K562 (cell line): ENCODE measurements at regions not wholly inside any gene's neighbourhood (a gene's known extent, or its start where the extent isn't known, plus 50 kb on each side); places are given as distances from the start of the nearest gene placed in this dataset.

Experiments
- ATAC-seq: fragments of 200-7000 bp; cut with Tn5 transposase; 3 replicates; pipeline ENCODE4 v1.9.1; 2020; ENCODE audit warnings: moderate library complexity
- BruUV-seq: library from RNA; stranded (reverse); fragments of 400-500 nt; replicated peaks from 2 replicates; lab custom pipeline; 2021; lab: Mats Ljungman, UMichigan
- CTCF ChIA-PET: fragments of 300-600 bp; formaldehyde crosslinking; extraction: SDS; loops from one replicate; lab custom pipeline; 2021; ENCODE audit warnings: low intra/inter-chr PET ratio; lab: Yijun Ruan, JAX
- POLR2A ChIA-PET: fragments of 300-600, 350-650 bp; sonication (Branson Sonifier 250); formaldehyde crosslinking; extraction: SDS; loops from one replicate; lab custom pipeline; 2021; ENCODE audit warnings: antibody characterized with exemption, inconsistent platforms; lab: Yijun Ruan, JAX
- DNase-seq, 4 experiments: peaks; one replicate each; pipeline versions ENCODE4 v3.0.0 to v3.0.0-alpha.2; 2011 to 2018; ENCODE audit warnings: low spot score in 3 of 4, mixed read lengths in 3 of 4; ENCODE audit errors: extremely low read depth in 1 of 4
- FAIRE-seq: peaks from 2 replicates; lab custom pipeline; 2011; peaks lifted over from hg19 to GRCh38; lab: Jason Lieb, UNC
- H2AFZ ChIP-seq: 2 replicates; pipeline ENCODE4 v1.6.0; 2011; ENCODE audit warnings: low read depth, low read length, control low read depth, inconsistent platforms
- H3K27ac ChIP-seq: fragments of 200-600 bp; 3 replicates; pipeline ENCODE4 v1.8.0; 2011; ENCODE audit warnings: low read depth, mild to moderate bottlenecking, control low read depth, inconsistent platforms, low read length, moderate library complexity, mixed read lengths; ENCODE audit errors: extremely low read depth
- H3K27me3 ChIP-seq, 2 experiments: fragments of 300-600 bp in 1 of 2; 2 replicates in 1 of 2; 3 replicates in 1 of 2; pipeline versions ENCODE4 v1.6.0 to v1.8.0; 2011; ENCODE audit warnings: inconsistent platforms in 2 of 2, low read length in 2 of 2, mild to moderate bottlenecking in 1 of 2, mixed read lengths in 1 of 2, moderate library complexity in 1 of 2; ENCODE audit not compliant: control insufficient read depth in 2 of 2, insufficient read depth in 2 of 2
- H3K36me3 ChIP-seq: fragments of 300-600 bp; 3 replicates; pipeline ENCODE4 v1.8.0; 2011; ENCODE audit warnings: mild to moderate bottlenecking, low read length, inconsistent platforms; ENCODE audit not compliant: control insufficient read depth, insufficient read depth
- H3K4me1 ChIP-seq, 2 experiments: fragments of 200-600 bp in 1 of 2; replicated peaks in 1 of 2; 2 replicates in 1 of 2; 3 replicates in 1 of 2; pipeline versions ENCODE4 v1.5.1 to v1.8.0; 2011; ENCODE audit warnings: inconsistent platforms in 2 of 2, low read length in 2 of 2, mild to moderate bottlenecking in 1 of 2, mixed read lengths in 1 of 2, moderate library complexity in 1 of 2; ENCODE audit not compliant: control insufficient read depth in 2 of 2, insufficient read depth in 2 of 2
- H3K4me2 ChIP-seq: 2 replicates; pipeline ENCODE4 v1.6.1; 2011; ENCODE audit warnings: low read length, control low read depth, inconsistent platforms, mixed read lengths; ENCODE audit not compliant: insufficient read depth
- H3K4me3 ChIP-seq: fragments of 200-600 bp; sonication (generic), shearing (Covaris generic); 2 replicates; pipeline ENCODE4 v1.5.1; 2016; ENCODE audit warnings: control low read depth, inconsistent platforms
- H3K79me2 ChIP-seq: fragments of 200-600 bp; 3 replicates; pipeline ENCODE4 v1.8.0; 2011; ENCODE audit warnings: low read length, inconsistent platforms; ENCODE audit not compliant: control insufficient read depth, insufficient read depth
- H3K9ac ChIP-seq, 2 experiments: 2 replicates each; pipeline versions ENCODE4 v1.6.0 to v1.6.1; 2011; ENCODE audit warnings: low read depth in 2 of 2, low read length in 2 of 2, control low read depth in 1 of 2, inconsistent platforms in 1 of 2, mild to moderate bottlenecking in 1 of 2, mixed read lengths in 1 of 2; ENCODE audit not compliant: insufficient read depth in 1 of 2
- H3K9me1 ChIP-seq: one replicate; pipeline ENCODE4 v1.6.0; 2011; ENCODE audit warnings: inconsistent platforms, mild to moderate bottlenecking, low read length, moderate library complexity; ENCODE audit not compliant: control insufficient read depth, insufficient read depth
- H3K9me3 ChIP-seq: replicated peaks from 2 replicates; pipeline ENCODE4 v1.5.1; 2011; ENCODE audit warnings: low read depth, low read length, inconsistent platforms; ENCODE audit not compliant: control insufficient read depth, insufficient read depth
- H4K20me1 ChIP-seq: replicated peaks from 2 replicates; pipeline ENCODE4 v1.6.1; 2011; ENCODE audit warnings: low read length, inconsistent platforms, mixed read lengths; ENCODE audit not compliant: control insufficient read depth, insufficient read depth
- ATF4 ChIP-seq: fragments of 450-650 bp; formaldehyde crosslinking; IDR thresholded peaks from 2 replicates; pipeline ENCODE4 v1.4.0; 2022; ENCODE audit warnings: mild to moderate bottlenecking, moderate library complexity
- COPS2 ChIP-seq: fragments of 450-650 bp; conservative IDR thresholded peaks from 2 replicates; pipeline ENCODE4 v1.6.1; 2016; ENCODE audit warnings: mild to moderate bottlenecking, moderate library complexity
- JUNB ChIP-seq: fragments of 450-650 bp; formaldehyde crosslinking; conservative IDR thresholded peaks from 2 replicates; pipeline ENCODE4 v1.4.0; 2020; ENCODE audit warnings: mild to moderate bottlenecking
- JUND ChIP-seq, 2 experiments: IDR thresholded peaks; 2 replicates in 1 of 2; 3 replicates in 1 of 2; pipeline ENCODE4 v1.6.1; 2011; ENCODE audit warnings: borderline replicate concordance in 2 of 2, low read depth in 2 of 2, low read length in 2 of 2, improper control_type of control experiment in 1 of 2, missing biosample characterization in 1 of 2, missing genetic modification characterization in 1 of 2, missing genetic modification reagents in 1 of 2
- KDM5B ChIP-seq: fragments of 200-600 bp; sonication (generic); IDR thresholded peaks from 2 replicates; pipeline ENCODE4 v1.6.1; 2012; ENCODE audit warnings: low read depth, mild to moderate bottlenecking, moderate library complexity, low read length, control low read depth, inconsistent platforms; ENCODE audit not compliant: insufficient replicate concordance
- MAX ChIP-seq: sonication (generic); formaldehyde crosslinking; IDR thresholded peaks from 2 replicates; pipeline ENCODE4 v1.9.0; 2022; ENCODE audit warnings: mild to moderate bottlenecking, missing genetic modification reagents
- MEIS2 ChIP-seq: fragments of 450-650 bp; IDR thresholded peaks from 2 replicates; pipeline ENCODE4 v1.6.1; 2014; ENCODE audit warnings: mild to moderate bottlenecking; ENCODE audit not compliant: partially characterized antibody
- NONO ChIP-seq, 2 experiments: fragments of 200-400 bp in 1 of 2; fragments of 450-650 bp in 1 of 2; formaldehyde crosslinking in 1 of 2; IDR thresholded peaks; 2 replicates each; pipeline ENCODE4 v1.6.1; 2017; ENCODE audit warnings: low read depth in 2 of 2, mild to moderate bottlenecking in 2 of 2, moderate library complexity in 2 of 2, low read length in 1 of 2
- PHB2 ChIP-seq: fragments of 450-650 bp; IDR thresholded peaks from 2 replicates; pipeline ENCODE4 v1.6.1; 2017; ENCODE audit warnings: low read depth
- SAFB2 ChIP-seq: fragments of 200-400 bp; formaldehyde crosslinking; IDR thresholded peaks from 2 replicates; pipeline ENCODE4 v1.6.1; 2018; ENCODE audit warnings: borderline replicate concordance, low read length, low read depth, moderate library complexity; ENCODE audit not compliant: severe bottlenecking
- SMARCA4 ChIP-seq: fragments of 450-650 bp; IDR thresholded peaks from 2 replicates; pipeline ENCODE4 v1.6.1; 2016
- THRA ChIP-seq: fragments of 450-650 bp; IDR thresholded peaks from 2 replicates; pipeline ENCODE4 v1.6.1; 2017; ENCODE audit warnings: mild to moderate bottlenecking, moderate library complexity
- ZNF197 ChIP-seq: fragments of 200-800 bp; sonication (Bioruptor generic); IDR thresholded peaks from 2 replicates; pipeline ENCODE4 v1.6.1; 2016; ENCODE audit warnings: low read depth, missing genetic modification characterization, missing compliant biosample characterization
- ZNF449 ChIP-seq: fragments of 250-450 bp; sonication (Bioruptor Pico); IDR thresholded peaks from 2 replicates; pipeline ENCODE4 v1.8.0; 2022; ENCODE audit warnings: moderate library complexity, mild to moderate bottlenecking, inconsistent platforms
- ZNF561 ChIP-seq: fragments of 450-650 bp; formaldehyde crosslinking; conservative IDR thresholded peaks from 2 replicates; pipeline ENCODE4 v1.4.0; 2020; ENCODE audit warnings: mild to moderate bottlenecking, moderate library complexity
- ZNF57 ChIP-seq: fragments of 450-650 bp; formaldehyde crosslinking; IDR thresholded peaks from 2 replicates; pipeline ENCODE4 v1.4.0; 2020; ENCODE audit warnings: mild to moderate bottlenecking, moderate library complexity
- WGBS: fragments of 100-300 bp; shearing (Covaris generic); methylation state at CpG from one replicate; pipeline ENCODE4 v1.1.6; 2016; ENCODE audit warnings: low coverage, mixed read lengths; ENCODE audit not compliant: insufficient coverage; ENCODE audit errors: missing lambda C conversion rate; 5-methylcytosine and 5-hydroxymethylcytosine counted together
- in situ Hi-C: fragments of 300-500 bp; cut with MboI; formaldehyde crosslinking; loops from 4 replicates; pipeline ENCODE4 v1.15.0; 2018; ENCODE audit warnings: inconsistent platforms, mixed read lengths
- intact Hi-C: fragments of 100-400 bp; cut with micrococcal nuclease; formaldehyde crosslinking; loops from 2 replicates; pipeline ENCODE4 v1.14.2; 2022

GRCh38 chr4:156303708-156304107 is 350.0 kb upstream of the CTSO start:
- Histone ChIP-seq H3K9me1 (no peaks in the 10 kb centered on the region), H3K79me2 (no peaks in the 10 kb centered on the region), H3K4me3 (no peak overlapping the region), H3K4me1 (no peaks in the 10 kb centered on the region), H3K27ac (no peak overlapping the region), H3K36me3 (no peaks in the 10 kb centered on the region), H3K27me3 (no peaks in the 10 kb centered on the region), H3K9ac (no peak overlapping the region), H4K20me1 (no peaks in the 10 kb centered on the region), H3K4me2 (no peak overlapping the region), H3K9me3 (no peaks in the 10 kb centered on the region; the same call in 1 of the 2 replicates), H2AFZ (no peak overlapping the region)
- ChIA-PET CTCF (no interaction called here), POLR2A (no interaction called here)
- DNase-seq (no peak), ATAC-seq (no peak), FAIRE-seq (no peak)
- no TSS peak for BruUV-seq
- WGBS, result 0% methylated on average over 2 of the region's 2 CpGs
- TF ChIP-seq ZNF197 (no peak), ZNF561 (no peak), ZNF449 (CRISPR knock-in tag) (no peak), KDM5B (no peak), JUND (IDR thresholded peaks at IDR 0.05; ENCODE audit: borderline replicate concordance, low read depth, low read length) (no peak), JUND (tag; IDR thresholded peaks at IDR 0.05; ENCODE audit: borderline replicate concordance, low read depth, low read length) (no peak), ZNF57 (no peak), NONO (IDR thresholded peaks at IDR 0.05; ENCODE audit: low read depth in 2 of 2, low read length in 1 of 2) (no peak), PHB2 (no peak), JUNB (CRISPR knock-in tag) (no peak), MAX (CRISPR knock-in tag) (no peak), MEIS2 (no peak), COPS2 (no peak), SMARCA4 (no peak), THRA (no peak), SAFB2 (no peak), ATF4 (CRISPR knock-in tag) (no peak)
- intact Hi-C loops, result no loop called here
- in situ Hi-C loops, result no loop called here
